Cardiac fibroblast (primary cell): ENCODE measurements at regions not wholly inside any gene's neighbourhood (a gene's known extent, or its start where the extent isn't known, plus 50 kb on each side); places are given as distances from the start of the nearest gene placed in this dataset.

Experiments
- DNase-seq, 2 donors: peaks; one replicate each; pipeline versions ENCODE4 v3.0.0 to v3.0.0-alpha.2; 2010; ENCODE audit warnings: low read depth in 2 of 2
- H3K4me3 ChIP-seq, 2 donors: replicated peaks in 1 of 2; 1 replicate in 1 of 2; 2 replicates in 1 of 2; pipeline ENCODE4 v1.5.1; 2011; ENCODE audit warnings: low read depth in 2 of 2, low read length in 2 of 2, mild to moderate bottlenecking in 2 of 2, moderate library complexity in 1 of 2
- CTCF ChIP-seq: IDR thresholded peaks from one replicate; pipeline ENCODE4 v1.5.1; 2011; ENCODE audit warnings: low read depth, mild to moderate bottlenecking, low read length, inconsistent platforms

GRCh38 chr17:45704251-45704650 lies 79.9 kb upstream of the CRHR1 start:
- no peak for DNase-seq
- TF ChIP-seq CTCF, result no peak

DNA sequence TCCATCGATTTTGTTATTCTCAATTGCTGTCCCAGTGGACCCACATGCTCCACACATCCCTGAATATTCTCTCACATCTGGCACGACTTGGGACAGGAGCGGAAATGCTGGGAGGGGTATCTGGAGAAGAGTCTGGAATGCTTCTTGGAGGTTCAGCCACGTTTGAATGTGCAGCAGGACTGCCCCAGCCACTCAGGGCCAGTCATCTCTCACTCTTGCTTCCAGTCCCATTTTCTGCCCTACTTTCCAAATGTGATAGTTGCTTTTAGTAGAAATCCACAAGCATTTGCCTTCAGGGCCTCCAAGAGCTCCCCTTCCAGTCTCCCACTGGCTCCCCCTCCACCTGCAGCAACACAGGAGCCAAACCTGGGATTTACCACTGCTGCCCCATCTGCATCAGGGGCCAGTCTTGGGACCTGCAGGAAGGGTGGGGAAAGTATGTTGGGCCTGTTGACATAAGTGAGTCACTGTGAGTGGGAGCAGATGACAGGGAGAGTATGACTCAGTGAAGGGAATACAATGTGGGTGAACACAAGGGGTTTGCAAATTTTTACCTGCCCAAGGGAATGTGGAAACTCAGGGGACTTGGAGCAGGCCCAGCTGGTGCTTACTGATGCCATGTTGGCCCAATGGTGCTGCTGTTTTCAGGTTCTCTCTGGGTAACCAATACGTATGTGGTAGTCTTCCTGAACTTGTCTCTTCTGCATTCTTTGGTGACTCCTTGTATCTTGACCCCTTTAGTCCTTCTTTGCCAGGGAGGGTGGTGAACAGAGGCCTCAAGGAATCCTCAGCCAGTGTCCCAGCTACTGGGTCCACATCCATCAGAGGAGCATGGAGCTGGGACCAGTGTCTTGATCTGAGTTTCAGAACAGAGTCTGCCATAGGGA lies 78.8 kb upstream of the CRHR1 start:
- peak in 1 of 2 donors; percentile 58 for DNase-seq
- no peak for TF ChIP-seq CTCF
- no peak overlapping the region for H3K4me3 ChIP-seq

More at GRCh38 chr17:45704251-45704650, 79.9 kb upstream of the CRHR1 start:
- no peak overlapping the region for H3K4me3 ChIP-seq

DNA sequence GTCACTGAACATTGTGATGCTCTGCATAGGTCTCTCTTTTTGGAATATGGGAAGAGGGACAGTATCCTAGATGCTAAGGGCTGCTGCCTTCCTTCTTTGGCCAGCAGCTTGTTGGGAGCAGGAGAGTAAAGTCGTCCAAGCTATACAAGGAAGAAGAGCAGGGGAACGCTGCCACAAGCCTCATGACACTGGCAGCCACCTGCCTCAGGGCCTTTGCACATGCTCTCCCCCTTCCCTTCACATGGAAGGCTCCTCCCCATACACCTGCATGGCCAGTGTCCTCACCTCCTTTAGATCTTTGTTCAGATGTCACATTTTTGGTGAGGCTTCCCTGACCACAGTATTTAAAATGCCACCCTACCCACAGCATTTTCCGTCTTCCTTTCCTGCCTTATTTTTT lies 78.1 kb upstream of the CRHR1 start:
- no peak overlapping the region for H3K4me3 ChIP-seq
- no peak for TF ChIP-seq CTCF
- DNase-seq, result no peak

GRCh38 chr17:45708707-45709290 lies 75.3 kb upstream of the CRHR1 start:
- no peak for DNase-seq

GRCh38 chr17:45709728-45710288 lies 74.3 kb upstream of the CRHR1 start:
- DNase-seq, result no peak
- TF ChIP-seq CTCF, result no peak
- no peak overlapping the region for H3K4me3 ChIP-seq

More at GRCh38 chr17:45708707-45709290, 75.3 kb upstream of the CRHR1 start:
- no peak overlapping the region for H3K4me3 ChIP-seq
- no peak for TF ChIP-seq CTCF

DNA sequence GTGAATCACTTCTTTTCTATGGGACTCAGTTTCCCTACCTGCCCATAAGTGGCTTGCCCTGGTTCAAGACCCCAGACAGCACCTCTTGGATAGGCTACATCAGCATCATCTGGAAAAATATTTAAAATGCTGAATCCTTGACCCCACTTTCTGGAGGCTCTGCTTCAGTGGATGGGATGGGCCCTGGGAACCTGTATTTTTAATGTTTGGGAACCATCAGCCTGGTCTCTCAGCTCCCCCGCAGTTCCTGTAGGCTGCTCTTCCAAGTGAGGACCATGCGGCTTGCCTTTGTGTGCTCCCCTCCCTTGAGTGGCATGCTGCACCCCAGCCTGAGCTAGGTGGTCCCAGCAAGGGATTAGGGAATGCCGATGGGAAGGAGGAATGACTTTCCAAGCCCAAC lies 68.3 kb upstream of the CRHR1 start:
- no peak for TF ChIP-seq CTCF
- no peak overlapping the region for H3K4me3 ChIP-seq
- no peak for DNase-seq
